ENCODE measurements at regions not wholly inside any gene's neighbourhood (a gene's known extent, or its start where the extent isn't known, plus 50 kb on each side); places are given as distances from the start of the nearest gene placed in this dataset.

DNA sequence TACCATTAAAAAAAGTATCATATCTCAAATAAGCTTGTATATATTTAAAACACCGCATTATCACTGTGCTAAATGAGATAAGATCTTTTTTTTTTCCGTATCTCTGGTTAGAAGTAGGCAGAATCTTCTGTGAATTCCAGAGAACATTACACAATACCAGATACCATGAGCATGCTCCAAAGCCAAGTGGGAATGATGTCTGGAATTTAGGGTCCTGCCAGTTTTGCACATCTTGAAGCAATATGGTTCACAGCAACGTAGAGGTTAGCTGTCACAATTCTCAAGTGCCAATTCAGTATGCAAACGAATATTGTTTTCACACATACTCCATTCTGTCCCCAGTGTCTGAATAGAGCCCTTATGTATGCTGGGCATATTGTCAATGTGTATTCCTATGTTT is 127.5 kb upstream of the NEIL3 start:
- no peaks in the 10 kb centered on the region for H3K9me3 Mint-ChIP-seq

DNA sequence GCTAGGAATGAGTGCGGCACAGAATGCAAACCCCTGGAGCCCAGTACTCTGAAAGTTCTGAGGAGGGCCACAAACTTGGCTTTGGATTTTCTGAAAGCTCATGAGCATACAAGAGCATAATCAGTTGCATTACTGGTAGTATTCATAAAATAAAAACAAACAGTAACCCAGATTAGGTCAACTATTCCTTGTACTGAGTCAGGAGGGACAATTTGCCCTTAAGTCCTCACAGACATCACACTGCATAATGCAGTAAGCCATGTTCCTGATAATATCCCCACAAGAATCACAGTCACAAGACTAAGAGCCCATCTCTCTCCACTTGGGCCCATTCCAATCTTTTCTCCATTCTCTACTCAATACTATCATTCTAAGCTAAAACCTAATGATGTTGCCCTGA is 126.9 kb upstream of the NEIL3 start:
- no peak overlapping the region for H3K4me3 Mint-ChIP-seq
- no peak overlapping the region for H3K27ac Mint-ChIP-seq
- ChIA-PET CTCF (no interaction called here), POLR2A (no interaction called here)
- H3K27me3 Mint-ChIP-seq, result peaks cover 0 to 3% of the 10 kb centered on the region in 2 donors
- WGBS (ENCODE audit: insufficient coverage), result 86% methylated on average over 1 of the region's 1 CpG
- Histone ChIP-seq H3K4me3 (ENCODE audit: control insufficient read depth in 1 of 2, extremely low read depth in 1 of 2, low read length in 1 of 2) (no peak overlapping the region), H3K9me3 (no peaks in the 10 kb centered on the region), H3K27ac (ENCODE audit: low read length) (no peak overlapping the region), H3K4me1 (ENCODE audit: control insufficient read depth in 1 of 2, extremely low read depth in 1 of 2, insufficient read depth in 2 of 2, low read length in 2 of 2) (no peaks in the 10 kb centered on the region), H3K36me3 (ENCODE audit: control insufficient read depth in 2 of 2, extremely low read depth in 1 of 2, insufficient read depth in 1 of 2, low read length in 1 of 2) (no peaks in the 10 kb centered on the region), H3K27me3 (replicated peaks in 1 of 2; ENCODE audit: control insufficient read depth in 2 of 2, extremely low read depth in 1 of 2, insufficient read depth in 2 of 2, low read length in 1 of 2) (no peaks in the 10 kb centered on the region)
- ATAC-seq (replicated peaks in 1 of 4) (no peak), DNase-seq (no peak)
- no peaks in the 10 kb centered on the region for H3K4me1 Mint-ChIP-seq
- H3K36me3 Mint-ChIP-seq, result no peaks in the 10 kb centered on the region
- H3K9me3 Mint-ChIP-seq, result no peaks in the 10 kb centered on the region

More for the DNA sequence above, 127.5 kb upstream of the NEIL3 start:
- WGBS (ENCODE audit: insufficient coverage), result no CpG with 5 or more reads among the region's 4 CpGs
- Mint-ChIP-seq H3K4me1 (no peaks in the 10 kb centered on the region), H3K27ac (no peak overlapping the region), H3K36me3 (no peaks in the 10 kb centered on the region), H3K4me3 (no peak overlapping the region), H3K27me3 (peaks cover 0 to 3% of the 10 kb centered on the region in 2 donors)
- Histone ChIP-seq H3K4me1 (ENCODE audit: control insufficient read depth in 1 of 2, extremely low read depth in 1 of 2, insufficient read depth in 2 of 2, low read length in 2 of 2) (no peaks in the 10 kb centered on the region), H3K27me3 (replicated peaks in 1 of 2; ENCODE audit: control insufficient read depth in 2 of 2, extremely low read depth in 1 of 2, insufficient read depth in 2 of 2, low read length in 1 of 2) (no peaks in the 10 kb centered on the region), H3K27ac (ENCODE audit: low read length) (no peak overlapping the region), H3K36me3 (ENCODE audit: control insufficient read depth in 2 of 2, extremely low read depth in 1 of 2, insufficient read depth in 1 of 2, low read length in 1 of 2) (no peaks in the 10 kb centered on the region), H3K9me3 (no peaks in the 10 kb centered on the region), H3K4me3 (ENCODE audit: control insufficient read depth in 1 of 2, extremely low read depth in 1 of 2, low read length in 1 of 2) (no peak overlapping the region)
- CTCF ChIA-PET, result no interaction called here
- DNase-seq, result no peak
- ATAC-seq (replicated peaks in 1 of 4), result no peak
- POLR2A ChIA-PET, result no interaction called here

DNA sequence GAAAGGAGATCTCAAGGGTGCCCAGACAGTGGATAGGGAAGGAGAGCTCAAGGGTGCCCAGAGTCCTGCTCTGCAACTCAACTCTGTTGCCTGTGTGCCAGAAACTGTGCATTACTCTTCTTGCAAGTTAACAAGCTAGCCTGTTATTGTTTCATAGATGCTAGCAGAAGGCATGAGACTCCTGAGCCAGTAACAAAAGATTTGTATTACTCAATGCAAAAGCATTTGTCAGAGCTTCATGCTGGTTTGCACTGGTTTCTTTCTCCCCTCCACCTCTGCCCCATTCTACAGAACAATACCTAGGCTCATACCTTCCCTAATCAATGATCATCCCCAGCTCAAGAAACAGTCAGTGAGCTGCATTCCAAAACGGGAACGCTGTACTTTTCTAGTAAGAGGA is 124.5 kb upstream of the NEIL3 start:
- Histone ChIP-seq H3K4me1 (ENCODE audit: control insufficient read depth in 1 of 2, extremely low read depth in 1 of 2, insufficient read depth in 2 of 2, low read length in 2 of 2) (no peaks in the 10 kb centered on the region), H3K9me3 (no peaks in the 10 kb centered on the region), H3K27me3 (replicated peaks in 1 of 2; ENCODE audit: control insufficient read depth in 2 of 2, extremely low read depth in 1 of 2, insufficient read depth in 2 of 2, low read length in 1 of 2) (no peaks in the 10 kb centered on the region), H3K4me3 (ENCODE audit: control insufficient read depth in 1 of 2, extremely low read depth in 1 of 2, low read length in 1 of 2) (no peak overlapping the region), H3K27ac (ENCODE audit: low read length) (no peak overlapping the region), H3K36me3 (ENCODE audit: control insufficient read depth in 2 of 2, extremely low read depth in 1 of 2, insufficient read depth in 1 of 2, low read length in 1 of 2) (no peaks in the 10 kb centered on the region)
- peaks cover 0 to 3% of the 10 kb centered on the region in 2 donors for H3K27me3 Mint-ChIP-seq
- H3K4me1 Mint-ChIP-seq, result no peaks in the 10 kb centered on the region
- WGBS (ENCODE audit: insufficient coverage), result no CpG with 5 or more reads among the region's 2 CpGs
- no peaks in the 10 kb centered on the region for H3K9me3 Mint-ChIP-seq
- POLR2A ChIA-PET, result no interaction called here
- ATAC-seq (replicated peaks in 1 of 4) (no peak), DNase-seq (no peak)
- CTCF ChIA-PET, result no interaction called here
- H3K4me3 Mint-ChIP-seq, result no peak overlapping the region
- no peak overlapping the region for H3K27ac Mint-ChIP-seq
- no peaks in the 10 kb centered on the region for H3K36me3 Mint-ChIP-seq

DNA sequence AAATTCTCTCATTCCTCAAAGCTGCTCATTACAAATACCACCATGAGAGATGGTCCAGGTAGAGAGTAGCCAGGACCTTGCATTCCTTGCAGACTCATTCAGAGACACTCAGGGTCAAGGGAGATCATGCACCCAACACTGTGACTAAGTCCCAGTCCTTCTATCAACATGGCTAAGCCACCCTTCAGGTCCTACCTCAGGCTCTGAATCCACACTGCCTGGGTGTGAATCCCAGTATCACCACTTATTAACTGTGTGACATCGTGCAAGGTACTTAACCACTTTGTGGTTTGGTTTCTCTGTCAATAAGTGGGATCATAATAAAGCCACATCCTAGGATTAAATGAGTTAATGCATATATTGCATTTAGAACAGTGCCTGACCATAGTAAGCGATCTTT is 124.1 kb upstream of the NEIL3 start:
- no peaks in the 10 kb centered on the region for H3K4me1 Mint-ChIP-seq
- no peaks in the 10 kb centered on the region for H3K36me3 Mint-ChIP-seq
- peaks cover 0 to 3% of the 10 kb centered on the region in 2 donors for H3K27me3 Mint-ChIP-seq
- H3K4me3 ChIP-seq (ENCODE audit: control insufficient read depth in 1 of 2, extremely low read depth in 1 of 2, low read length in 1 of 2), result no peak overlapping the region
- H3K4me1 ChIP-seq (ENCODE audit: control insufficient read depth in 1 of 2, extremely low read depth in 1 of 2, insufficient read depth in 2 of 2, low read length in 2 of 2), result no peaks in the 10 kb centered on the region
- H3K4me3 Mint-ChIP-seq, result no peak overlapping the region
- H3K27me3 ChIP-seq (replicated peaks in 1 of 2; ENCODE audit: control insufficient read depth in 2 of 2, extremely low read depth in 1 of 2, insufficient read depth in 2 of 2, low read length in 1 of 2), result no peaks in the 10 kb centered on the region
- H3K27ac ChIP-seq (ENCODE audit: low read length), result no peak overlapping the region
- CTCF ChIA-PET, result no interaction called here
- no peak overlapping the region for H3K27ac Mint-ChIP-seq
- ATAC-seq (replicated peaks in 1 of 4) (no peak), DNase-seq (no peak)
- no peaks in the 10 kb centered on the region for H3K9me3 ChIP-seq
- WGBS (ENCODE audit: insufficient coverage), result no CpG with 5 or more reads among the region's 2 CpGs
- H3K9me3 Mint-ChIP-seq, result no peaks in the 10 kb centered on the region
- H3K36me3 ChIP-seq (ENCODE audit: control insufficient read depth in 2 of 2, extremely low read depth in 1 of 2, insufficient read depth in 1 of 2, low read length in 1 of 2), result no peaks in the 10 kb centered on the region
- POLR2A ChIA-PET, result no interaction called here

DNA sequence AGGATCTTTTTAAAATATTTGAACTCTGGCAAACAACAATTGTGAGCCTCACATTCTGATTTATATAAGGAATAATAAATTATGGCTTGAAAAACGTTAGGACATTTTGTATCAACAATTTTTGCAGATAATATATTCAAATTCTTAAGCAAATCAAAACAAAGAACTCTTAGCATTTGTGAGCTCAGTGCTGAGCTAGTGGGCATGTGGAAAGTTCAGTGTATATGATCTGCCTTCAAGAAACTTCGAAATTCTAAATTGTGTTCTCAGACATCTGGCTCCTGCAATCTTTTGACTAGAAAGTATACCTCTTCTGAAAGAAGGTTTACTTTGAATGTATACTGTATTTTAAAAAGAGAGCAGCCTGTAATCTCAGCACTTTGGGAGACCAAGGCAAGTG is 122.3 kb upstream of the NEIL3 start:
- H3K4me3 Mint-ChIP-seq, result no peak overlapping the region
- H3K36me3 ChIP-seq (ENCODE audit: control insufficient read depth in 2 of 2, extremely low read depth in 1 of 2, insufficient read depth in 1 of 2, low read length in 1 of 2), result no peaks in the 10 kb centered on the region
- H3K27ac Mint-ChIP-seq, result no peak overlapping the region
- H3K27me3 Mint-ChIP-seq, result peaks cover 0 to 6% of the 10 kb centered on the region in 2 donors
- no peaks in the 10 kb centered on the region for H3K9me3 Mint-ChIP-seq
- H3K4me1 ChIP-seq (ENCODE audit: control insufficient read depth in 1 of 2, extremely low read depth in 1 of 2, insufficient read depth in 2 of 2, low read length in 2 of 2), result no peaks in the 10 kb centered on the region
- no peaks in the 10 kb centered on the region for H3K27me3 ChIP-seq (replicated peaks in 1 of 2; ENCODE audit: control insufficient read depth in 2 of 2, extremely low read depth in 1 of 2, insufficient read depth in 2 of 2, low read length in 1 of 2)
- no peaks in the 10 kb centered on the region for H3K9me3 ChIP-seq
- no peak for ATAC-seq (replicated peaks in 1 of 4)
- H3K27ac ChIP-seq (ENCODE audit: low read length), result no peak overlapping the region
- DNase-seq, result no peak
- no peak overlapping the region for H3K4me3 ChIP-seq (ENCODE audit: control insufficient read depth in 1 of 2, extremely low read depth in 1 of 2, low read length in 1 of 2)
- no peaks in the 10 kb centered on the region for H3K4me1 Mint-ChIP-seq
- ChIA-PET POLR2A (interaction anchor here in 1 of 2 donors (0.6 kb wide), 1 partner anchor 15 kb away, joined by 4 read pairs; no protein-coding TSS in a partner anchor), CTCF (no interaction called here)
- H3K36me3 Mint-ChIP-seq, result no peaks in the 10 kb centered on the region
- WGBS (ENCODE audit: insufficient coverage), result no CpG with 5 or more reads among the region's 2 CpGs

DNA sequence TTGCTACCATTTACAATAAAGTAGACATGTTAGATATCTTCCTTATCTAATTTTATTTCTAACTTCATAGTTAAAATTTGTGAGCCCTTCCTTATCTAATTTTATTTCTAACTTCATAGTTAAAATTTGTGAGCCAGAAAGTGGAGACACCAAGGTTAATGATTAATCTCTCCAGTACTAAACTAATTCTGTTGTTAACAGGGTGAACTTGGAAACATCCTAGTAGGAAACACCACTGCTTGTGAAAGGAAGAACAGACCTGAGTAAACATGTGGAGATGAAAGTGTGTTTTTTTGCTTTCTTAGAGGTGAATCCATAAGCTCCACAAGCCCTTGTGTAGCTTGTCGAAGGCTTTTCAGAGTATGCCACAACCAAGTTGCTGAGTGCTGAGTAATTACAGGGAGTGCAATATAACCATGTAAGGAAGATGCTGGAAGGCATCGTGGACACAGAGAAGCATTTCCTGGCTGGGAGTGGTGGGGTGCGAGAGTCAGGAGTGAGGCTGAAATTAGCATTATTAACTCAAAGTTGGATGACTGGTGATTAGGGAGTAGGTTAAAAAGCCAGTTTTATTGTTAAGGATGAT is 118.6 kb upstream of the NEIL3 start:
- Mint-ChIP-seq H3K4me3 (no peak overlapping the region), H3K9me3 (no peaks in the 10 kb centered on the region), H3K27ac (no peak overlapping the region), H3K36me3 (no peaks in the 10 kb centered on the region), H3K4me1 (no peaks in the 10 kb centered on the region), H3K27me3 (peaks cover 0 to 3% of the 10 kb centered on the region in 2 donors)
- WGBS (ENCODE audit: insufficient coverage), result 74% methylated on average over 3 of the region's 3 CpGs
- no peak for DNase-seq
- H3K36me3 ChIP-seq (ENCODE audit: control insufficient read depth in 2 of 2, extremely low read depth in 1 of 2, insufficient read depth in 1 of 2, low read length in 1 of 2), result no peaks in the 10 kb centered on the region
- POLR2A ChIA-PET, result no interaction called here
- H3K4me3 ChIP-seq (ENCODE audit: control insufficient read depth in 1 of 2, extremely low read depth in 1 of 2, low read length in 1 of 2), result no peak overlapping the region
- no peaks in the 10 kb centered on the region for H3K27me3 ChIP-seq (replicated peaks in 1 of 2; ENCODE audit: control insufficient read depth in 2 of 2, extremely low read depth in 1 of 2, insufficient read depth in 2 of 2, low read length in 1 of 2)
- no peak overlapping the region for H3K27ac ChIP-seq (ENCODE audit: low read length)
- CTCF ChIA-PET, result no interaction called here
- H3K4me1 ChIP-seq (ENCODE audit: control insufficient read depth in 1 of 2, extremely low read depth in 1 of 2, insufficient read depth in 2 of 2, low read length in 2 of 2), result no peaks in the 10 kb centered on the region
- H3K9me3 ChIP-seq, result no peaks in the 10 kb centered on the region
- no peak for ATAC-seq (replicated peaks in 1 of 4)

DNA sequence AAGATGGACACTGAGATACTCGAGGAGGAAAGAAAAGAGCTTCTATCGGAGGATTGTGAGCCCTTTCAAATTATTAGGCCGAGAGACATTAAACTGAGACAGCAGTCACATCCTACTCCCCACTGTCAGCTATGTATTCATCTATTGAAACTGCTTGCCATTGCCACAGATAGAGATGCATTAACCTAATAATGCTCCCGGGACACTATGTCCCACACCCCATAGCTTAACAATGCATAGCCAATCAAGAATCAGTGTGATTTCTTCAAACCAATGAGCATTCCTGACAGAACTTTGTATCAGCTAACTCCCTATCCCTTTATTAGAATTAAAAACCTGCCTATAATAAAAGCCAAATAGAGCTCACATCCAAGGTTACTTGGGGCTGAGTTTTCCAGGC is 118.1 kb upstream of the NEIL3 start:
- H3K9me3 Mint-ChIP-seq, result no peaks in the 10 kb centered on the region

More for the DNA sequence above, 118.1 kb upstream of the NEIL3 start:
- peaks cover 0 to 3% of the 10 kb centered on the region in 2 donors for H3K27me3 Mint-ChIP-seq
- no peaks in the 10 kb centered on the region for H3K4me1 Mint-ChIP-seq
- H3K4me3 Mint-ChIP-seq, result no peak overlapping the region
- Histone ChIP-seq H3K36me3 (ENCODE audit: control insufficient read depth in 2 of 2, extremely low read depth in 1 of 2, insufficient read depth in 1 of 2, low read length in 1 of 2) (no peaks in the 10 kb centered on the region), H3K27ac (ENCODE audit: low read length) (no peak overlapping the region), H3K9me3 (no peaks in the 10 kb centered on the region), H3K27me3 (replicated peaks in 1 of 2; ENCODE audit: control insufficient read depth in 2 of 2, extremely low read depth in 1 of 2, insufficient read depth in 2 of 2, low read length in 1 of 2) (no peaks in the 10 kb centered on the region), H3K4me1 (ENCODE audit: control insufficient read depth in 1 of 2, extremely low read depth in 1 of 2, insufficient read depth in 2 of 2, low read length in 2 of 2) (no peaks in the 10 kb centered on the region), H3K4me3 (ENCODE audit: control insufficient read depth in 1 of 2, extremely low read depth in 1 of 2, low read length in 1 of 2) (no peak overlapping the region)
- H3K36me3 Mint-ChIP-seq, result no peaks in the 10 kb centered on the region
- 44% methylated on average over 2 of the region's 4 CpGs for WGBS (ENCODE audit: insufficient coverage)
- DNase-seq, result no peak
- H3K27ac Mint-ChIP-seq, result no peak overlapping the region
- ATAC-seq (replicated peaks in 1 of 4), result no peak
- ChIA-PET POLR2A (no interaction called here), CTCF (no interaction called here)
